ENCODE measurements at regions not wholly inside any gene's neighbourhood (a gene's known extent, or its start where the extent isn't known, plus 50 kb on each side); places are given as distances from the start of the nearest gene placed in this dataset.

DNA sequence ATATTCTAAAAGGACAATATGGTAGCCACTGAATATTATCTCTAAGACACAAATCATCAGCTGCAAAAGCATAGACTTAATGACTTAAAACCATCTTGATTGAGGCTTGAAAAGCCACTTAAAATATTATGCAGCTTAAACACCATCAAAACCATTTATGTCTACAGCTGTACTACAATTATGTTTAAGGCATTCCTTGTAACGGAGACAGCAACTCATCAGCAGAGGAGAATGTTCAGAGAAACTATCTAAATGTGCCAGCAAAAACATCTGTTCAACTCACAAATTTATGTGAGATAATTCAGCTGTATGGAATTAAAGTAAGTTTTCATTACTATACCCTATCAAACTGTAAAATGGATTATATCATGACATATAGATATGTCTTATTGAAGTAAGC is 147.9 kb upstream of the CTSO start:
- H3K27me3 ChIP-seq (ENCODE audit: insufficient read depth, low read length, poor library complexity): no peaks in the 10 kb centered on the region
- TF ChIP-seq, protein P1, sequence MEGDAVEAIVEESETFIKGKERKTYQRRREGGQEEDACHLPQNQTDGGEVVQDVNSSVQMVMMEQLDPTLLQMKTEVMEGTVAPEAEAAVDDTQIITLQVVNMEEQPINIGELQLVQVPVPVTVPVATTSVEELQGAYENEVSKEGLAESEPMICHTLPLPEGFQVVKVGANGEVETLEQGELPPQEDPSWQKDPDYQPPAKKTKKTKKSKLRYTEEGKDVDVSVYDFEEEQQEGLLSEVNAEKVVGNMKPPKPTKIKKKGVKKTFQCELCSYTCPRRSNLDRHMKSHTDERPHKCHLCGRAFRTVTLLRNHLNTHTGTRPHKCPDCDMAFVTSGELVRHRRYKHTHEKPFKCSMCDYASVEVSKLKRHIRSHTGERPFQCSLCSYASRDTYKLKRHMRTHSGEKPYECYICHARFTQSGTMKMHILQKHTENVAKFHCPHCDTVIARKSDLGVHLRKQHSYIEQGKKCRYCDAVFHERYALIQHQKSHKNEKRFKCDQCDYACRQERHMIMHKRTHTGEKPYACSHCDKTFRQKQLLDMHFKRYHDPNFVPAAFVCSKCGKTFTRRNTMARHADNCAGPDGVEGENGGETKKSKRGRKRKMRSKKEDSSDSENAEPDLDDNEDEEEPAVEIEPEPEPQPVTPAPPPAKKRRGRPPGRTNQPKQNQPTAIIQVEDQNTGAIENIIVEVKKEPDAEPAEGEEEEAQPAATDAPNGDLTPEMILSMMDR (IDR thresholded peaks at IDR 0.05; ENCODE audit: borderline replicate concordance, extremely low read depth, low read length, poor library complexity, severe bottlenecking): no peak
- no peak for TF ChIP-seq EZH2 (IDR thresholded peaks at IDR 0.05; ENCODE audit: borderline replicate concordance, low read depth, low read length, severe bottlenecking)

DNA sequence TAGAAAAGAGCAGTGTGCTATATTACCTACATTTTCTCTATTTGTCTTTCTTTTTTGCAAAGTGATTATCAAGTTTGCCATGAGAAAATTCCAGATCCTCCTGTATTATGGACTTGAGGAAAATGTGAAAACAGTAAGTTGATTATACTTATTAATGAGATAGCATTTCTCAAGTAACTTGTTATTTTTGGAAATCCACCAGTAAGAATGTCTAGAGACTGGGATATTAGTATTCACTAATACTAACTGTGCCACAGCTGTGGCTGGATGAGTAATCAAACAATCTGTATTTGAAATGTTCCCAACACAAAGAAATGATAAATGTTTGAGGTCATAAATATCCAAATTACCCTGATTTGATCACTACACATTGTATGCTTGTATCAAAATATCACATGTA is 147.0 kb upstream of the CTSO start:
- no peak for DNase-seq
- H3K79me2 ChIP-seq (ENCODE audit: insufficient read depth, low read length): no peaks in the 10 kb centered on the region
- no peak overlapping the region for H3K9ac ChIP-seq (ENCODE audit: low read depth, low read length)
- no peaks in the 10 kb centered on the region for H3K27me3 ChIP-seq (ENCODE audit: insufficient read depth, low read length, poor library complexity)
- TF ChIP-seq, protein P1 (IDR thresholded peaks at IDR 0.05; ENCODE audit: borderline replicate concordance, extremely low read depth, low read length, poor library complexity, severe bottlenecking): no peak
- TF ChIP-seq EZH2 (IDR thresholded peaks at IDR 0.05; ENCODE audit: borderline replicate concordance, low read depth, low read length, severe bottlenecking): no peak
- H3K4me3 ChIP-seq (ENCODE audit: low read depth in 1 of 2, low read length in 2 of 2): no peak overlapping the region
- H3K4me1 ChIP-seq (ENCODE audit: insufficient read depth, low read length): no peaks in the 10 kb centered on the region
- no peaks in the 10 kb centered on the region for H3K36me3 ChIP-seq (ENCODE audit: insufficient read depth, low read length)
- no peak overlapping the region for H3K27ac ChIP-seq (ENCODE audit: low read length)
- no peaks in the 10 kb centered on the region for H3K9me3 ChIP-seq (ENCODE audit: insufficient read depth, low read length, severe bottlenecking)
- H4K20me1 ChIP-seq (ENCODE audit: insufficient read depth, low read length): no peaks in the 10 kb centered on the region
- ATAC-seq (ENCODE audit: insufficient read depth, low read depth): no peak
- H3K4me2 ChIP-seq (ENCODE audit: insufficient read depth, low read length): no peak overlapping the region
- no peak overlapping the region for H2AFZ ChIP-seq (ENCODE audit: low read depth, low read length)

More for the DNA sequence above, 147.9 kb upstream of the CTSO start:
- Histone ChIP-seq H2AFZ (ENCODE audit: low read depth, low read length) (no peak overlapping the region), H3K9me3 (ENCODE audit: insufficient read depth, low read length, severe bottlenecking) (no peaks in the 10 kb centered on the region), H3K9ac (ENCODE audit: low read depth, low read length) (no peak overlapping the region), H3K4me3 (ENCODE audit: low read depth in 1 of 2, low read length in 2 of 2) (no peak overlapping the region), H3K27ac (ENCODE audit: low read length) (no peak overlapping the region), H3K79me2 (ENCODE audit: insufficient read depth, low read length) (no peaks in the 10 kb centered on the region), H3K4me2 (ENCODE audit: insufficient read depth, low read length) (no peak overlapping the region), H4K20me1 (ENCODE audit: insufficient read depth, low read length) (no peaks in the 10 kb centered on the region), H3K36me3 (ENCODE audit: insufficient read depth, low read length) (no peaks in the 10 kb centered on the region), H3K4me1 (ENCODE audit: insufficient read depth, low read length) (no peaks in the 10 kb centered on the region)
- no peak for ATAC-seq (ENCODE audit: insufficient read depth, low read depth)
- DNase-seq: no peak

GRCh38 chr4:156098805-156099204 is 145.1 kb upstream of the CTSO start:
- TF ChIP-seq, protein P1 (IDR thresholded peaks at IDR 0.05; ENCODE audit: borderline replicate concordance, extremely low read depth, low read length, poor library complexity, severe bottlenecking): no peak

GRCh38 chr4:156085100-156085499 is 131.4 kb upstream of the CTSO start:
- Histone ChIP-seq H2AFZ (ENCODE audit: low read depth, low read length) (no peak overlapping the region), H3K27ac (ENCODE audit: low read length) (no peak overlapping the region), H3K4me2 (ENCODE audit: insufficient read depth, low read length) (no peak overlapping the region), H3K27me3 (ENCODE audit: insufficient read depth, low read length, poor library complexity) (no peaks in the 10 kb centered on the region), H3K4me3 (ENCODE audit: low read depth in 1 of 2, low read length in 2 of 2) (no peak overlapping the region), H3K79me2 (ENCODE audit: insufficient read depth, low read length) (no peaks in the 10 kb centered on the region), H3K36me3 (ENCODE audit: insufficient read depth, low read length) (no peaks in the 10 kb centered on the region), H3K9me3 (ENCODE audit: insufficient read depth, low read length, severe bottlenecking) (no peaks in the 10 kb centered on the region), H3K9ac (ENCODE audit: low read depth, low read length) (no peak overlapping the region), H4K20me1 (ENCODE audit: insufficient read depth, low read length) (no peaks in the 10 kb centered on the region), H3K4me1 (ENCODE audit: insufficient read depth, low read length) (no peaks in the 10 kb centered on the region)
- ATAC-seq (ENCODE audit: insufficient read depth, low read depth) (no peak), DNase-seq (no peak)
- TF ChIP-seq, protein P1 (IDR thresholded peaks at IDR 0.05; ENCODE audit: borderline replicate concordance, extremely low read depth, low read length, poor library complexity, severe bottlenecking): no peak
- TF ChIP-seq EZH2 (IDR thresholded peaks at IDR 0.05; ENCODE audit: borderline replicate concordance, low read depth, low read length, severe bottlenecking): no peak

More at GRCh38 chr4:156098805-156099204, 145.1 kb upstream of the CTSO start:
- DNase-seq (no peak), ATAC-seq (ENCODE audit: insufficient read depth, low read depth) (no peak)
- no peak overlapping the region for H3K27ac ChIP-seq (ENCODE audit: low read length)
- H2AFZ ChIP-seq (ENCODE audit: low read depth, low read length): no peak overlapping the region
- no peak overlapping the region for H3K4me3 ChIP-seq (ENCODE audit: low read depth in 1 of 2, low read length in 2 of 2)
- H3K4me2 ChIP-seq (ENCODE audit: insufficient read depth, low read length): no peak overlapping the region
- H4K20me1 ChIP-seq (ENCODE audit: insufficient read depth, low read length): no peaks in the 10 kb centered on the region
- no peak overlapping the region for H3K9ac ChIP-seq (ENCODE audit: low read depth, low read length)
- no peaks in the 10 kb centered on the region for H3K27me3 ChIP-seq (ENCODE audit: insufficient read depth, low read length, poor library complexity)
- no peaks in the 10 kb centered on the region for H3K79me2 ChIP-seq (ENCODE audit: insufficient read depth, low read length)
- H3K36me3 ChIP-seq (ENCODE audit: insufficient read depth, low read length): no peaks in the 10 kb centered on the region
- no peaks in the 10 kb centered on the region for H3K9me3 ChIP-seq (ENCODE audit: insufficient read depth, low read length, severe bottlenecking)
- no peaks in the 10 kb centered on the region for H3K4me1 ChIP-seq (ENCODE audit: insufficient read depth, low read length)
